Thyroid gland (tissue), 4 donors: ENCODE measurements at regions not wholly inside any gene's neighbourhood (a gene's known extent, or its start where the extent isn't known, plus 50 kb on each side); places are given as distances from the start of the nearest gene placed in this dataset.
"Not testable (repeated sequence)": the region's sequence is repeated elsewhere in the genome, so short reads cannot be mapped to it uniquely, and the experiment has no call there.

Experiments used
- CTCF ChIP-seq, 6 experiments: fragments of 200-600 bp in 3 of 6; fragments of 450-650 bp in 3 of 6; sonication (generic) in 3 of 6; IDR thresholded peaks; one replicate each; pipeline ENCODE4 v1.5.1; 2016 to 2019; ENCODE audit warnings: antibody characterized with exemption in 6 of 6, mild to moderate bottlenecking in 2 of 6, inconsistent platforms in 1 of 6, moderate library complexity in 1 of 6
- POLR2A ChIP-seq, 2 donors: fragments of 450-650 bp; IDR thresholded peaks; one replicate each; pipeline ENCODE4 v1.6.1; 2017; ENCODE audit warnings: antibody characterized with exemption in 2 of 2, mild to moderate bottlenecking in 2 of 2, moderate library complexity in 1 of 2

DNA sequence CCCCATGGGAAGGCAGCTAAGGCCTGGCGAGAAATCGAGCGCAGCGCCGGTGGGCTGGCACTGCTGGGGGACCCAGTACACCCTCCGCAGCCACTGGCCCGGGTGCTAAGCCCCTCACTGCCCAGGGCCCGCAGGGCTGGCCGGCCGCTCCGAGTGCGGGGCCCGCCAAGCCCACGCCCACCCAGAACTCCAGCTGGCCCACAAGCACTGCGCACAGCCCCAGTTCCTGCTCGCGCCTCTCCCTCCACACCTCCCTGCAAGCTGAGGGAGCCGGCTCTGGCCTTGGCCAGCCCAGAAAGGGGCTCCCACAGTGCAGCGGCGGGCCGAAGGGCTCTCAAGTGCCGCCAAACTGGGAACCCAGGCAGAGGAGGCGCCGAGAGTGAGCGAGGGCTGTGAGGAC lies 253.0 kb upstream of the PDE3A start:
- TF ChIP-seq CTCF, POLR2A (IDR thresholded peaks at IDR 0.05): not testable (repeated sequence)
